HFF-Myc (cell line): ENCODE measurements at regions not wholly inside any gene's neighbourhood (a gene's known extent, or its start where the extent isn't known, plus 50 kb on each side); places are given as distances from the start of the nearest gene placed in this dataset.

Experiments used
- DNase-seq: peaks from one replicate; pipeline ENCODE4 v3.0.0-alpha.2; 2011; ENCODE audit warnings: low read depth; ENCODE audit errors: extremely low read depth
- H3K4me3 ChIP-seq: replicated peaks from 2 replicates; pipeline ENCODE4 v1.5.1; 2011; ENCODE audit warnings: low read depth, mild to moderate bottlenecking, control low read depth, low read length
- CTCF ChIP-seq: IDR thresholded peaks from 2 replicates; pipeline ENCODE4 v1.5.1; 2012; ENCODE audit warnings: mild to moderate bottlenecking, low read depth, low read length, control low read depth; ENCODE audit errors: missing control alignments

- no peak for DNase-seq
- H3K4me3 ChIP-seq = no peak overlapping the region
- no peak for TF ChIP-seq CTCF
These were observed 432.6 kb downstream of the CYLC2 start for GRCh38 chr9:103427696-103428095.

- no peak for TF ChIP-seq CTCF
- H3K4me3 ChIP-seq = no peak overlapping the region
- DNase-seq = no peak
These were observed 435.3 kb downstream of the CYLC2 start for GRCh38 chr9:103430469-103430868.

DNA sequence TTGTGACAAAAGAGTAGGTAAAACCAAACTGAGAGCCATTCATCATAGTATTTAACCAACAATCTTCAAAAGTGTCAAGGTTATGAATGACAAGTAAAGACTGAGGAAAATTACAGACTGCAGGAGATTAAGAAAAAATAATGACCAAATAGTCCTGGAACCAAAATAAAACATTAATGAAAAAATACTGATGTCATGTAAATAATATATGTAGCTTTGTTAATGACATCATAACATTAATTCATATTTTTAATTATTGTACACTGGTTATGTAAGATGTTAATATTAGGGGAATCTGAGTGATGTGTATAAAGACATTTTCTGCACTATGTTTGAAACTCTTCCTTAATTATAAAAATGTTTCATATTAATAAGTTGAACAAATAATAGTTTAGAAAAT is 436.7 kb downstream of the CYLC2 start:
- no peak overlapping the region for H3K4me3 ChIP-seq
- DNase-seq = no peak
- TF ChIP-seq CTCF = no peak

GRCh38 chr9:103444176-103444575 is 449.0 kb downstream of the CYLC2 start:
- DNase-seq = no peak
- no peak overlapping the region for H3K4me3 ChIP-seq
- TF ChIP-seq CTCF = no peak

- no peak for TF ChIP-seq CTCF
- no peak for DNase-seq
These were observed 463.7 kb downstream of the CYLC2 start for GRCh38 chr9:103458826-103459225.

DNA sequence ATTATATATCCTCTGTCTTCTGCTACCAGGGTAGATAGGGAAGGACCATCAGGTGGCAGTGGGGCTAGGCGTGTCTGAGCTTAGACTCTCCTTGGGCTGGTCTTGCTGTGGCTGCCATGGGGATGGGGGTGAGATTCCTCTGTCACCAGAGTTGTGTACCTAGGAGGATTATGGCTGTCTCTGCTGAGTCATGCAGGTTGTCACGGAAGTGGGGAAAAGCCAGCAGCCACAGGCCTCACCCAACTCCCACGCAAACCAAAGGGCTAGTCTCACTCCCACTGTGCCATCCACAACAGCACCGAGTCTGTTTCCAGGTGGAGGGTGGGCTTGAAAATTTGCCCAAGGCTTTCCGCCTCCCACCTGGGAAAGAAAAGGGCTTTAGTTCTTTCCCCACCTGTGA is 476.1 kb downstream of the CYLC2 start:
- DNase-seq = no peak
- no peak overlapping the region for H3K4me3 ChIP-seq
- no peak for TF ChIP-seq CTCF

More at GRCh38 chr9:103458826-103459225, 463.7 kb downstream of the CYLC2 start:
- H3K4me3 ChIP-seq = no peak overlapping the region

GRCh38 chr9:103474156-103474555 is 479.0 kb downstream of the CYLC2 start:
- no peak for TF ChIP-seq CTCF

More at GRCh38 chr9:103474156-103474555, 479.0 kb downstream of the CYLC2 start:
- no peak for DNase-seq
- no peak overlapping the region for H3K4me3 ChIP-seq
